ENCODE measurements at regions not wholly inside any gene's neighbourhood (a gene's known extent, or its start where the extent isn't known, plus 50 kb on each side); places are given as distances from the start of the nearest gene placed in this dataset.
"Not testable (repeated sequence)": the region's sequence is repeated elsewhere in the genome, so short reads cannot be mapped to it uniquely, and the experiment has no call there.

- no peak for TF ChIP-seq CTCF (conservative IDR thresholded peaks at IDR 0.05; ENCODE audit: low read length)
- DNase-seq (ENCODE audit: low read depth) = no peak
- no peak overlapping the region for H3K4me3 ChIP-seq (ENCODE audit: low read length)
Observed at GRCh38 chr14:82655770-82656169, 1122.1 kb upstream of the SEL1L start.

- no peak for TF ChIP-seq CTCF (conservative IDR thresholded peaks at IDR 0.05; ENCODE audit: low read length)
- H3K4me3 ChIP-seq (ENCODE audit: low read length) = no peak overlapping the region
Observed at GRCh38 chr14:82657186-82657675, 1123.6 kb upstream of the SEL1L start.

DNA sequence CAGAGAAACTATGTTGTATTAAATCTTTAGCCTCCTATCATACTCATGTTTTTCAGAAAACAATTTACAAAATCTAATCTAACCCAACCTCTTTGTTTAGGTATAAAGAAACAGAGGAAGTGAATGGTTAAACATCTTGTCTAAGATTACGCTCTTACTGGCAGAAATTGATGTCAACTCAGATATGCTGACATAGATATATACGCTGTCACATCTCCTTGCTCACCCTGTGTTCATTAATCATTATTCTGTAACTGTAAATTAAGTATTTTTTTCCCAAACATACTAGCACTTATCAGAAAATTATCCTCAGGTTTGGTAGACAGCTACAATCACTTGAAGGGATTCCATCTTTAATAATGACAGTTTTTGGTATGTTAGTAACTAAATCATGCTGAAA lies 1127.6 kb upstream of the SEL1L start:
- H3K4me3 ChIP-seq (ENCODE audit: low read length) = no peak overlapping the region
- no peak for DNase-seq (ENCODE audit: low read depth)
- no peak for TF ChIP-seq CTCF (conservative IDR thresholded peaks at IDR 0.05; ENCODE audit: low read length)

More at GRCh38 chr14:82657186-82657675, 1123.6 kb upstream of the SEL1L start:
- DNase-seq (ENCODE audit: low read depth) = no peak

DNA sequence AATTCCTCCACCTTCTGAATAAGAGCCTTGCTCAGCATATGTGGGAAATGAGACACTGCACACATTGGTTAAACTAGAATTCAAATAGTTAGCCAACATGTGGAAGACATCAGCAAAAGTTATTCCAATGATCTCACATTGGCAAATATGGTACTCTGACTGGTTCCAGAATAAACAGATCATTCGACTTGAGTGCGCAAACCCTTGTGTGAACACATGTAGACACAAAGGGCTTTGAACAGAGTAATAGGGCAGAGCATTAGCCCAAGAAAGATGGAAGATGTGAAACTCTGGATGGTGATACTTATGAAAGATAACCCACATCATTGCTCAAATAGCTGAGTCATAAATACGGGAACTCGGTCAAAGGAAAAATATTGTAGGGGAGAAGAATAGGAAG lies 1133.4 kb upstream of the SEL1L start:
- no peak for TF ChIP-seq CTCF (conservative IDR thresholded peaks at IDR 0.05; ENCODE audit: low read length)
- DNase-seq (ENCODE audit: low read depth) = no peak
- no peak overlapping the region for H3K4me3 ChIP-seq (ENCODE audit: low read length)

GRCh38 chr14:82667501-82667900 lies 1133.8 kb upstream of the SEL1L start:
- DNase-seq (ENCODE audit: low read depth) = no peak
- no peak overlapping the region for H3K4me3 ChIP-seq (ENCODE audit: low read length)
- no peak for TF ChIP-seq CTCF (conservative IDR thresholded peaks at IDR 0.05; ENCODE audit: low read length)

- no peak overlapping the region for H3K4me3 ChIP-seq (ENCODE audit: low read length)
- TF ChIP-seq CTCF (conservative IDR thresholded peaks at IDR 0.05; ENCODE audit: low read length) = no peak
- no peak for DNase-seq (ENCODE audit: low read depth)
Observed at GRCh38 chr14:82676403-82676802, 1142.8 kb upstream of the SEL1L start.

- H3K4me3 ChIP-seq (ENCODE audit: low read length) = no peak overlapping the region
- no peak for TF ChIP-seq CTCF (conservative IDR thresholded peaks at IDR 0.05; ENCODE audit: low read length)
- no peak for DNase-seq (ENCODE audit: low read depth)
Observed at GRCh38 chr14:82689948-82690347, 1156.3 kb upstream of the SEL1L start.

DNA sequence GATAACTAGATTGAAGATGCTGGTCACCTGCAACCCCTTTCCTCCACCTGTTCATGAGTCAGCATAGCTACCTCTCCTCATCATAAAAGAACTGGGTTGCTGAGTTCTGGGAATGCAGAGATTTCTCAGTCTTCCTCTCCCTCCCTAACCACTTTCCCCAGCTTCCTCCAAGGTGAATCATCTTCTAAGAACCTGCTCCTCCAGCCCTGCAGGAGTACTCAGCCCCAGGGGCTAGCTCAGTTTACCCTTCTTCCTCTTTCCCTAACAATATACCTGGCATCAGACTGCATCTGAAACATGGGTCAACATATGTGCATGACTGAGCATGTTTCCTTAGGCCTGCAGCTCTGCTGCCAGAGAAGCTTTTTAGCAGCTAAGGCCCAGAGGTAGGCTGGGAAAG lies 1157.5 kb upstream of the SEL1L start:
- DNase-seq (ENCODE audit: low read depth); H3K4me3 ChIP-seq (ENCODE audit: low read length): not testable (repeated sequence)
